Activated CD4-positive, alpha-beta T cell treated with anti-CD3 and anti-CD28 coated beads, Interleukin-2, Interleukin-6, amounts not matched to agents 100 ng/mL and 50 ng/mL, durations not matched to agents 16 hours and 8 hours (primary cell): ENCODE measurements at regions not wholly inside any gene's neighbourhood (a gene's known extent, or its start where the extent isn't known, plus 50 kb on each side); places are given as distances from the start of the nearest gene placed in this dataset.

Experiments used
- DNase-seq: peaks from one replicate; pipeline ENCODE4 v3.0.0-alpha.2; 2020

GRCh38 chr13:70469077-70469476, 360.8 kb upstream of the KLHL1 start:
- DNase-seq = no peak

DNA sequence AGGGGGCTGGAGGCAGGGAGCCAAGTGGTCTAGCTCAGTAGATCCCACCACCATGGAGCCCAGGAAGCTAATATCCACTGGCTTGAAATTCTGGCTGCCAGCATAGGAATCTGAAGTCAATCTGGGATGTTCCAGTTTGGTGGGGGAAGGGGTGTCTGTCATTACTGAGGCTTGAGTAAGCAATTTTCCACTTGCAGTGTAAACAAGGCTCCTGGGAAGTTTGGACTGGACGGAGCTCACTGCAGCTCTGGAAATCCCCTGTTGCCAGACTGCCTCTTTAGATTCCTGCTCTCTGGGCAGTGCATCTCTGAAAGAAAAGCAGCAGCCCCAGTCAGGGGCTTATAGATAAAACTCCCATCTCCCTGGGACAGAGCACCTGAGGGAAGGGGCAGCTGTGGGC, 349.2 kb upstream of the KLHL1 start:
- no peak for DNase-seq

DNA sequence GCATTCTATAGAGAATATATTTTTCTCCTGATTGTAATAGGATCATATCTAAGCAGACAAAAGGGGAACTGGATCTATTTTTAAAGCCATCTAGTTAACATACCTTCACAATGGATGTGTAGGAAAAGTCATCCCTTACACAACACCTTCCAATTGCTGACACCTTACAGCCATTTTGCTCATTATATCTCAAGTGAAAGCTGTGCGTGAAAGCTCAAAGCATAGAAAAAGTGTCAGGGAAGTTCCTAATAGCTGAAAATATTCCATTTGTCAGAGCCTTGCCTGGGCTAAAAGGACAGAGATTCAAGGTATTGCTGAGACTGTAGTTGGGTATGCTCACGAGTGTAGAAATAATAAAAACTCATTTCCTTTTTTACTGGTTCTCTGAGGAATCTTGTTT, 340.6 kb upstream of the KLHL1 start:
- DNase-seq = no peak

GRCh38 chr13:70432276-70432805, 324.1 kb upstream of the KLHL1 start:
- DNase-seq = no peak

- no peak for DNase-seq
Measured at GRCh38 chr13:70430256-70430655, 322.0 kb upstream of the KLHL1 start.

- DNase-seq = no peak
Measured at GRCh38 chr13:70424928-70425327, 316.7 kb upstream of the KLHL1 start.

- no peak for DNase-seq
Measured at GRCh38 chr13:70424428-70424827, 316.2 kb upstream of the KLHL1 start.

GRCh38 chr13:70415136-70415535, 306.9 kb upstream of the KLHL1 start:
- DNase-seq = no peak

DNA sequence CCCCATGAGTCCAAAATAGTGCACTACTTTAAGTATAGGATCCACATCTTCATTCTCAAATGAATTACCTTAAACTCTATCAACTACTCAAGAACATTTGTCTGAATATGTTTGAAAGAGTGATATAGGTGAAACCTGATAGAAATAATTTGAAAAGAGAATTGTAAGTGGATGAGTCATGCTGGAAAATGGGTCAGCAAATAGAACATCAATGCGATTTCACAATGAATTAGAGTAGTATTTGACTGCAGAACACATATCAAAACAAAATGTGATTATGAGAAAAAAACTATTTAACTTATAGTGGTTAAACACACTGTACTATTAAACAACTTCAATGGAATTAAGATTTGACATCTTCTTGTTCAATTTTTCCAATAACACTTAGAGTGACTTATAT, 300.6 kb upstream of the KLHL1 start:
- DNase-seq = no peak

- DNase-seq = no peak
Measured at GRCh38 chr13:70407486-70407885, 299.2 kb upstream of the KLHL1 start.

GRCh38 chr13:70405266-70405665, 297.0 kb upstream of the KLHL1 start:
- DNase-seq = no peak

DNA sequence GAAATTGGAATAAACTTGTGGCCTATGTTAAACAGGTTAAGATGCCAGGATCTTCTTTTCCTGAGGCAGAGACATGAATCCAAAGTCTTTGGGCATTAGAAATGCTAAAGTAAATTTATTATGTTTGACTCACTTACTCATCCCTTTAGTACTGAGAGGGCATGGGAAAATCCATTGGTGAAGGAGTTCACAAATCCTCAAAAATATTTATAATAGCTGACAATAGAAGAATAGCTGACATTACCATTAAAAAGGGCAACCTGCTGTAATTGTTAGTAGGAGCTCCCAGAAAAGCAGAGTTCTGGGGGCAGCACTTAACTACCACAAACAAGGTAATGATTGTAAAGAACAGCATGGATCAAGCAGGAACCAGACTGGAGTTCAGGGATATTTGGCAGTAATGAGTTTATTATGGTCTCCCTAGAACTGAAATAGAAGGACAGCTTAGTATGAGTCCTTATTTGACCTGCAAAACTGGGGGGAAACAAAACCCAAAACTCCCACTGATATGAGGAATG, 285.8 kb upstream of the KLHL1 start:
- no peak for DNase-seq

GRCh38 chr13:70391678-70392077, 283.4 kb upstream of the KLHL1 start:
- DNase-seq = no peak

DNA sequence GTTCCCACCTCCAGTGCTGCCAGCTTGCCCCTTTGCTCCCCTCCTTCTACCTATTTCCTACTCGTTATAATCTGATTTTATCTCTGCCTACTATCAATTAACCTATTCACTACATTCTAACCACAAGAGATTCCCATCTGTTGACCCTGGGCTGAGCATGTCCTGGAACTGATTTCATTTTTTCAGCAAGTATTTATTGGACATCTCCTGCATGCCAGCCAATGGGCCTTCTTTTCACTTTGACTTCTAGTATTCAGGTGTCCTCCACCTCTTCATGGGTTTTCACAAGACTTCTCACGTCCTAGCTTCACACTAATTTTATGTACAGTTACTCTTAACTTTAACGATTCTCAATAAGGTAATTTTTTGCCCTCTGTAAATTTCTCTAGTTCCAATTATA, 282.7 kb upstream of the KLHL1 start:
- no peak for DNase-seq

GRCh38 chr13:70390064-70390463, 281.8 kb upstream of the KLHL1 start:
- no peak for DNase-seq

DNA sequence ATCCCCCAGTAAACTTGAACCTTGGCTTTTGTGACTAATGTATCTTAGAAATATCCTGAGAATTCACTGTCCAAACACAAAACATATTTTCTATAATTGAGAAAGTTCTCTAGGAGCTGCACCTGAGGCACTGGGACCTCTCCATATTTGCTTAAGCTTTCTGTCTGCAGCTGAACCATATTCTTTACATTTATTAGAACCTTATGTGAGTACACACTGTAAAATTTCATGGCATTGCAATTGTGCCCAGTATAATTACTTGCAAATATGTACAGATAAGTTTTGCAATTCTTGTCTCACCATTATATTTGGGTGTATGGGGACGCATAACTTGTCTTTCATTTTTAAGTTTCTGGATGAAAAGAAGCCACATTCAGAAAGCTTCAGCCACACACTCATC, 280.7 kb upstream of the KLHL1 start:
- DNase-seq = no peak

- no peak for DNase-seq
Measured at GRCh38 chr13:70386919-70387318, 278.7 kb upstream of the KLHL1 start.

DNA sequence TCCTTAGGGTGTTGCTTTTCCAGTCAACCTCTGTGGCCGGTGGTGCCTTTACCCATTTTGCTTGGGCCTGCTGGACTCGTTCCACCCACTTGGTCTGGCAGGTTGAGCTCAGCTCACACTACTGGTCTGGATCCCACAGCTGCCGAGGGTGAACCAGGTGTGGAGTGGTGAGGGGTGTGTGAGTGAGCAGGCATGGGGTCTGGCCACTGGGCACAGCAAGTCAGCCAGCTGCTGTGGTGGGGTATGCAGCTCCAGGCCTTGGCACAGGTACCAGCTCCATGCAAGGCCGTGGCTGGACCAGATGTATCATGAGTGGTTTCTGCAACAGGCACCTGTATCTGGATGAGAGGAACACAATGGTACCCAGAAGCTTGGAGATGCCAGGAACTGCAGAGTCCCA, 277.6 kb upstream of the KLHL1 start:
- no peak for DNase-seq

GRCh38 chr13:70384156-70384555, 275.9 kb upstream of the KLHL1 start:
- no peak for DNase-seq

DNA sequence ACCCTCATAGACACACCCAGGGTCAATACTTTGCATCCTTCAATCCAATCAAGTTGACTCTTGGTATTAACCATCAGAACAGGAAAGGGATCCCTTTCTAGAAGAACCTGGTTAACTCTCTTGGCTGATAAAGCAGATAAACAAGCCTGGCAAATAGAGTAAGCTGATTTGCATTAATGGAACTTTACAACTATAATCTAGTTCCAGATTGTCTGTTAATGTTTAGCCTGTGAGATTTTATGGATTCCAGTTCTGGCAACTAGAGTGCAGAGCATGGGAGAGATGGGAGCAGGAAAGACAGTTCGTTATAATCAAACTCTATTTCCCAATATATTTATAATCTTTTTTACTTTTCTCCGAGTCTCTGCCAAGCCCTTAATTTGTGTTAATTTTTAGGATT, 272.6 kb upstream of the KLHL1 start:
- DNase-seq = no peak

- no peak for DNase-seq
Measured at GRCh38 chr13:70375718-70376117, 267.5 kb upstream of the KLHL1 start.

GRCh38 chr13:70370924-70371323, 262.7 kb upstream of the KLHL1 start:
- DNase-seq = no peak

DNA sequence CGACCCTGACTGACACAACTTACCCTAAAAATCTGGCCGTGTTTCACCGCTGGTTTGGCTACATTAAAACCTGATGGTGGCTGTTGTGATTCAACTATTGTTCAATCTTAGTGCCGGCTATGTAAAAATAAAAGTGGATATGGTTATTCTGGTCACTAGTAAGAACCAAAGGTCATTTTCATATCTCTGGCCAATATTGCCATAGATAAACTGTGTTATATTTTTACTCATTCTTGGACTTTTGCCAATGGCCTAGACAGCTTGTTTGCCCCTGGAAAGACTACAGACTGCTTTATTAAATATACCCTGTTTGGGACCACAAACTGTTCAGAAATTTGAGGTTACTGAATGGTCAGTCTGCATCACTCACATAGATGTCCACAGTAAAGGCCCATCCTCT, 258.5 kb upstream of the KLHL1 start:
- DNase-seq = no peak

DNA sequence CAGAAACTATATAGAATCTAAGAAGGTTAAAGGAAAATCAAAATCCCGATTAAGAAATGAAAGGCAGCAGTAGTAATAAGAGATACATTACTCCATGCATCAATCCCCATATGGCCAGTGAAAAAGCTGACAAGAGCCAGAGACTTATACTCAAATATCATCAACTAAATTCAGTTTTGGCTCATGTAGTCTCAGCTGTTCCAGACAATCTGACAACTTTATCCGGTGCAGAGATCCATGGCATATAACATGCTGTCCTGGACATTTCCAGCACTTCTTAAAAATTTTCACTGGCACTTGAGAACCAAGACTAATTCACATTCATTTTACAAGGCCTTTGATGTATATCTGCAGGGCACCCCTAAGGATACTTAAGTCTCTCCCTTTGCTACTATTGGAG, 255.7 kb upstream of the KLHL1 start:
- DNase-seq = no peak

- no peak for DNase-seq
Measured at GRCh38 chr13:70362820-70363570, 254.7 kb upstream of the KLHL1 start.
